ENCODE measurements at regions not wholly inside any gene's neighbourhood (a gene's known extent, or its start where the extent isn't known, plus 50 kb on each side); places are given as distances from the start of the nearest gene placed in this dataset.

DNA sequence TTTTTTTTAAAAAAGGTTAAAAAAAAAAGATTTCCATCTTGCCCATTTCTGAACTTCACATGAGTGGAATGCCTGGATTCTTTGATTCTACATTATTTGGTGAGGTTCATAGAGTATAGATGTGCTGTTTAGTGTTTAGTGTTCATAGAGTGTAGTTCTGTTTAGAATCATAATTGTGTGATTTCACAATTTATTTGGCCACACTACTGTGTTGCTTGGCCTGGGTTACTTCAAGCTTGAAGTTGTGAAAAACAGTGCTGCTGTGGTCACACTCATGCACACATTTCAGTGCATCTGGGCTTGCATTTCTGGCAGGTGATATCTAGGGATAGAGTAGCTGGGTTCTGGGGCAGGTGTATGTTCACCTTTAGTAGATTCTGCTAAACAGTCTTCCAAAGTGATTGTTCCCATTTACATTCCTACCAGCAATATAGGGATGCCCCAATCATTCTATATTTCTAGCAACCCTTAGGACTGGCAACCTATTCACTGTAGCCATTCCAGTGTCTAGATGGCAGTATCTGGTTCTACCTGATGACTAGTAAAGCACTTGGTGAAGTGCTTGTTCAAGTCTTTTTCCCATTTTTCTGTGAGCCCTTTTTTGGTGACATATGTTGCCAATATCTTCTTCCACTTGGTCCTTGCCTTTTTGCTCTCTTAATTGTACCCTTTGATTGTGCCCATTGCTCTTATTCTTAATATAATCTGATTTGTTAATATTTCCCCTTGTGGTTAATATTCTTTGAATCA, 50.6 kb upstream of the RBFOX3 start:
- TF ChIP-seq, protein P1, sequence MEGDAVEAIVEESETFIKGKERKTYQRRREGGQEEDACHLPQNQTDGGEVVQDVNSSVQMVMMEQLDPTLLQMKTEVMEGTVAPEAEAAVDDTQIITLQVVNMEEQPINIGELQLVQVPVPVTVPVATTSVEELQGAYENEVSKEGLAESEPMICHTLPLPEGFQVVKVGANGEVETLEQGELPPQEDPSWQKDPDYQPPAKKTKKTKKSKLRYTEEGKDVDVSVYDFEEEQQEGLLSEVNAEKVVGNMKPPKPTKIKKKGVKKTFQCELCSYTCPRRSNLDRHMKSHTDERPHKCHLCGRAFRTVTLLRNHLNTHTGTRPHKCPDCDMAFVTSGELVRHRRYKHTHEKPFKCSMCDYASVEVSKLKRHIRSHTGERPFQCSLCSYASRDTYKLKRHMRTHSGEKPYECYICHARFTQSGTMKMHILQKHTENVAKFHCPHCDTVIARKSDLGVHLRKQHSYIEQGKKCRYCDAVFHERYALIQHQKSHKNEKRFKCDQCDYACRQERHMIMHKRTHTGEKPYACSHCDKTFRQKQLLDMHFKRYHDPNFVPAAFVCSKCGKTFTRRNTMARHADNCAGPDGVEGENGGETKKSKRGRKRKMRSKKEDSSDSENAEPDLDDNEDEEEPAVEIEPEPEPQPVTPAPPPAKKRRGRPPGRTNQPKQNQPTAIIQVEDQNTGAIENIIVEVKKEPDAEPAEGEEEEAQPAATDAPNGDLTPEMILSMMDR (CRISPR knock-in tag; IDR thresholded peaks at IDR 0.05) = no peak
- no peak for TF ChIP-seq ATM (IDR thresholded peaks at IDR 0.05; ENCODE audit: borderline replicate concordance)
- no peak for TF ChIP-seq ZBTB8A (CRISPR knock-in tag; IDR thresholded peaks at IDR 0.05; ENCODE audit: borderline replicate concordance, low read depth)
